Adipocyte (in vitro differentiated cells): ENCODE measurements at regions not wholly inside any gene's neighbourhood (a gene's known extent, or its start where the extent isn't known, plus 50 kb on each side); places are given as distances from the start of the nearest gene placed in this dataset.

ENCODE experiments used
- DNase-seq: peaks from one replicate; pipeline ENCODE4 v3.0.0-alpha.2; 2015; ENCODE audit warnings: low read depth
- H3K27me3 ChIP-seq: replicated peaks from 2 replicates; pipeline ENCODE4 v1.7.0; 2013; ENCODE audit warnings: mild to moderate bottlenecking, low read length, moderate library complexity; ENCODE audit not compliant: control insufficient read depth, insufficient read depth
- H3K36me3 ChIP-seq: 2 replicates; pipeline ENCODE4 v1.7.0; 2013; ENCODE audit warnings: low read length, mild to moderate bottlenecking, moderate library complexity; ENCODE audit not compliant: control insufficient read depth, insufficient read depth, severe bottlenecking
- H3K4me1 ChIP-seq: 2 replicates; pipeline ENCODE4 v1.7.0; 2013; ENCODE audit warnings: mild to moderate bottlenecking, low read length, moderate library complexity; ENCODE audit not compliant: control insufficient read depth, insufficient read depth
- H3K4me3 ChIP-seq: 2 replicates; pipeline ENCODE4 v1.7.0; 2013; ENCODE audit warnings: mild to moderate bottlenecking, low read length, moderate library complexity
- H3K9ac ChIP-seq: 2 replicates; pipeline ENCODE4 v1.7.0; 2013; ENCODE audit warnings: mild to moderate bottlenecking, low read length, moderate library complexity
- H3K9me3 ChIP-seq: 2 replicates; pipeline ENCODE4 v1.7.0; 2013; ENCODE audit warnings: mild to moderate bottlenecking, low read length, moderate library complexity; ENCODE audit not compliant: control insufficient read depth

DNA sequence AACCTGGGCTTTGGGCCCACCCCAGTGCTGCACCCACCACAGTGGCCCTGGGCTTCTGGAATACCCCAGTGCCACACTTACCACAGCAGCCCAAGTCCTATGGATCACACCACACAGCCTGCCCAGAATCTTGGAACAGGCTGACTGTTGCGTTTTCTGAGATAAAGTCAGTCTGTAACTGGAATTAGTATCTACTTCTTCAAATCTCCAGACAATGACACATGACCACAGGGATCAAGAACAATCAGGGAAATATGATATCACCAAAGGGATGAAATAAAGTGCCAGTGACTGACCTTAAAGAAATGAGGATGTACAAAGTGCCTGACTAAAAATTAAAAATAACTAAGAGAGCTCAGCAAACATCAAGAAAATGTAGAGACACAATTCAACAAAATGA lies 239.7 kb upstream of the PLD5 start:
- H3K4me3 ChIP-seq: no peak overlapping the region
- no peaks in the 10 kb centered on the region for H3K27me3 ChIP-seq
- peaks cover 3% of the 10 kb centered on the region for H3K9me3 ChIP-seq
- no peaks in the 10 kb centered on the region for H3K4me1 ChIP-seq
- DNase-seq: no peak
- no peak overlapping the region for H3K9ac ChIP-seq
- H3K36me3 ChIP-seq: no peaks in the 10 kb centered on the region

DNA sequence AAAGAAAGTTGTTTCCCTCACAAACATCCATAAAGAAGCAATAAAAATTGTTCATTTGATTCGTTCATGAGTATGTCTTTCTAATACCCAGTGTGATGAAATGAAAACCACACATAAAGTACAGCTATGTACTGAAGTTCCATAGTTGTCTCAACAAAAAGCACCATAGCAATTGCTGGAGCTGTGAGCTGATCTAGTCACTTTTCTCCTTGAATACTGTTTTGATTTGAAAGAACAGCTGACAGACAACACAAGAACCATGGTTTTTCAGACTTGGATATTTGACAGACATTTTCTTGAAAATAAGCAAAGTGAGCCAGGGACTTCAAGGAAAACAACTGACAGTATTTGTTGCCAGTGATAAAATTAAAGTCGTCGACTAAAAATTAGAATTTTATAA lies 237.1 kb upstream of the PLD5 start:
- Histone ChIP-seq H3K27me3 (no peaks in the 10 kb centered on the region), H3K36me3 (no peaks in the 10 kb centered on the region), H3K9ac (no peak overlapping the region), H3K4me3 (no peak overlapping the region), H3K4me1 (no peaks in the 10 kb centered on the region), H3K9me3 (peaks cover 3% of the 10 kb centered on the region)
- DNase-seq: no peak

DNA sequence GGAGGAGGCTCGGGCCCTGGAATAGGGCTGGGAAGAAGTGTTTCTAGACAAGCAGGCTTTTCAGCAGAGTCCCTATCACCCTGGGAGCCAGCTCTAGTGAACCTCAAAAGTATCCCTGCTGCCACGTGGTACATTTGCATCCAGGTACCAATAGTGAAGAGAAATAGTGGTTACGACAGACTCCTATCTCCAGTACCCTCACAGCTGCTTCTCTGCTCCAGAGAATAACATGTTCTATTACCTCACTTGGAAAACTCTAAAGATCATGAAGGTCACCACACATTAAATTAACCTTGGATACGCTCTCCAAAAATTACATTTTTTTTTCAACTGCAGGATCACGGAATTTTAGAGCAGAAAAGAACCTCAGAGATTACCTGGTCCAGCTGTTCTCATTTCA lies 230.4 kb upstream of the PLD5 start:
- no peak for DNase-seq
- Histone ChIP-seq H3K9ac (no peak overlapping the region), H3K4me3 (no peak overlapping the region), H3K4me1 (no peaks in the 10 kb centered on the region), H3K27me3 (no peaks in the 10 kb centered on the region), H3K9me3 (no peaks in the 10 kb centered on the region), H3K36me3 (no peaks in the 10 kb centered on the region)

DNA sequence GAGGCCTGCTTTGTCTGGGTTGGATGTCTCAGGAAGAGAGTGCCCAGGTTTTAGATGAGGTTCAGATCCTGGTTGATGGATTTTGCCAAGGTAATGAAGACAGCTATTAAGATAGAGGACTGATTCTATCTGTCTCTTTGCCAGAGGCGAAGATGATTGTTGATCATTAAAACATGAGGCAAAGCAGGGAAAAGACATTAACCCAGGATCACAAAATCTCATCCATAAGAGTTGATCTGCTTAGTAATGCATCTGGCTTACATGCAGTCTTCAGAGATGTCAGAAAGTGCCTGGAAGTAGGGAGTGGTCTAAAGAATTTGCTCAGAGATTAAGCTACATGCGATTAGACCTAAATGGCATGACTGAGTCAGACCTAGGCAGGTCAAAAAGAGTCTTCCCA lies 229.6 kb upstream of the PLD5 start:
- Histone ChIP-seq H3K4me3 (no peak overlapping the region), H3K4me1 (no peaks in the 10 kb centered on the region), H3K9me3 (no peaks in the 10 kb centered on the region), H3K9ac (no peak overlapping the region), H3K27me3 (no peaks in the 10 kb centered on the region), H3K36me3 (no peaks in the 10 kb centered on the region)
- no peak for DNase-seq

DNA sequence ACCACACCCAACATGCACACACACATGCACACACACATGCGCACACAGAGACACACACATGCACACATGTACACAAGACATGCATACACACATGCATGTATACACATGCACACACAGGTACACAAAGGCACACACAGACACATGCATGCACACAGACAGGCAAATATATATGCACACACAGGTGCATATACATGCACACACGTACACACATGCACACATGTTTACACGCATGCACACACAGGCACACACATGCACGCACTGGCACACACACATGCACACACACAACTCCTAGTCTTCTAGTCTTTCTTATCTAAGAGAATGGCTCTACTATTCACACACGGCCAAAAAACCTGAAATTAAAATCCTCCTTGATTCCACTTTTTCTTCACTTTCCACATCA lies 222.7 kb upstream of the PLD5 start:
- H3K27me3 ChIP-seq: no peaks in the 10 kb centered on the region
- DNase-seq: no peak
- H3K4me3 ChIP-seq: no peak overlapping the region
- H3K4me1 ChIP-seq: no peaks in the 10 kb centered on the region
- H3K9ac ChIP-seq: no peak overlapping the region
- H3K9me3 ChIP-seq: peaks cover 4% of the 10 kb centered on the region
- no peaks in the 10 kb centered on the region for H3K36me3 ChIP-seq

DNA sequence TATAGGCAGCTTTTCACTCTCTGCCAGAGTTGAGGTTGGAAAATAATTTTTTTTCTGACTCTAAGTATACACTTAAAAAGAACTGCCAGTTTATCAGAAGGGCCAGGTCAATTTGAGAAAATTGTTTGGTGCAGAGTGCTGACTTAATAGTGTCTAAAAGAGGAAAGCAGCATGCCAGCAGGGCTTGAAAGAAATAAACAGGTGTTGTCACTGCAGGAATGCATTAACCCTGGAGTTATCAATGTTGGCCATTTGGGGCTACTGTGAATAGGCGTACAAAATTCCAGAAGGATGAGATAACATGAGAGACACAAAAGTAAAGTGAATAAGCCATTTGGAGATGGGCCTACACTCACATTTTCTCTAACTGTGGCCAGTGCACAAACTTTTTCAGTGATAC lies 220.6 kb upstream of the PLD5 start:
- no peaks in the 10 kb centered on the region for H3K4me1 ChIP-seq
- no peak for DNase-seq
- H3K27me3 ChIP-seq: no peaks in the 10 kb centered on the region
- peaks cover 10% of the 10 kb centered on the region for H3K9me3 ChIP-seq
- H3K36me3 ChIP-seq: no peaks in the 10 kb centered on the region
- no peak overlapping the region for H3K4me3 ChIP-seq
- no peak overlapping the region for H3K9ac ChIP-seq

DNA sequence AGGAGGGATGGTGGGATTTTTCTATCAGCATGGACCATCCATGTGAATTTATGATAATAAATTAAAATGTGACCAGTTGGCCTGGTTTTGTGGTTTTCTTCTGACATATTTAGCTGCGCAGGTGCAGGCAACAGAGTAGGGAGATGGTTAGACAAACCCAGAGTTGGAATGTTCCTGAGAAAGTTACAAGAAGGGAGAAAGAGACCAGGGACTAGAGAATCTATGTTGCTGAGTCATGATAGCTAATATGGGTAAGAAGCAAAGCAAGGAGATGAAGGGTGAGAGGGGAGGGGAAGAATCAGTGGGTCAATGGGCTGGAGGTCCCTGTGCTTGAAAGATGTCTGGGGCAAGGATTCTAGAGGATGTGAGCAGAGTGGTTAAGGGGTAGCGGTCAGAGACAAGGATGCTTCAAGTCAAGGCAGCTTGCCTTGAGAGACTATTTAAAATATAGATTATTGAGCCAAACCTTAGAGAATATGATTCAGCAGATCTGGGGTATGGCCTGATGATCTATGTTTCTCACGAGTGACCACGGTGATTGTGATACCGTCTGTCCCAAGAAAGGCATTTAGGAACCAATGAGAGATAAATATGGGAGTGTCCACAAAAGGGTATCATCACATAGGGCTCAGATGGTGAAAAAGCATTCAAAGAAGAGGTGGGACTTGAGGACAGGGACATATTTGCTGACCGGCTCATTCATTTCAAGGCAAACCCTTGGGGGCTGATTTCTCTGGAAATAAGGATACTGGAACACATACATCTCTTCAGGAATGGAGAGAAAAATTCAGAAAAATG lies 219.7 kb upstream of the PLD5 start:
- no peak overlapping the region for H3K4me3 ChIP-seq
- no peaks in the 10 kb centered on the region for H3K36me3 ChIP-seq
- no peaks in the 10 kb centered on the region for H3K27me3 ChIP-seq
- H3K9ac ChIP-seq: no peak overlapping the region
- DNase-seq: no peak
- H3K9me3 ChIP-seq: peaks cover 10% of the 10 kb centered on the region
- no peaks in the 10 kb centered on the region for H3K4me1 ChIP-seq

DNA sequence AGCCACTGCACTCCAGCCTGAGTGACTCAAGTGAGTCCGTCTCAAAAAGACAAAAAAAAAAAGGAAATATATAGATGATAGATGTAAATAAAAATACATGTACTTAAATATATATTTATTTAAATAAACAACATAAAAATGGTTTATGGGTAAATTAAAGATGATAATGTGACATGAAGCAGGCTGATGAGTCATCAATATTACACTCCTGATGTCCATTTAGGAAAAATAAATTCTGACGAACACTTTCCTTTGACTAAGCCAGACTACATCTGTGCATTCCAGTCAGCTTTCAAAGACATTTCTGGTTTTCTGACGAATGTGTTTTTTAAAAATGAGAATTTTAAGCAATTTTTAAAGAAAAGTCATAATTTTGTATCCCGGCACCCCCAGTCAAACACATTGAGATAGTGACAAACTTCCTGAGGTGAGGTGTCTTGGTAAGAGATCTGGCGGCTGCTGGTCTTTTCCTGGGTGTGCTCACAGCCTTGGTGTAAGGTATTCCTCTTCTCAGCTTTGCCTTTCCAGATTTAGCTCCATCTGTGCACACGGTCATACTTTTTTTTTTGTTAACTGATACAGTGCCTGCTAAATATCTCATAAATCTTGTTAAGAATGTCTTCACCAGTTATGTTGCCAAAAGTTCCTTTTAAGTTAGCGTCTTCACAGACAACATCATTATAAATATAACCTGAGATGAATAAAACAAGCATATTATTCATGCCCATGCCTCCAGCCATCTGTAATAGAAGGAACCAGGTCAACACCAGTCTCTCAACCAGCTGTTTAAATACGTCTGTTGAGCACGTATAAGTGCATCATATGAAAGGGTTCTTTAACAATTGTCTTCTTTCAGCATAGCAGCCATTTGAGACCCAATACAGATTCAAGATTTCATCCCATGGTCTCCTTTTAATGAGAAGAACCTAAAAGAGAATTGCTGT lies 214.5 kb upstream of the PLD5 start:
- Histone ChIP-seq H3K9me3 (peaks cover 10% of the 10 kb centered on the region), H3K36me3 (no peaks in the 10 kb centered on the region), H3K9ac (no peak overlapping the region), H3K27me3 (no peaks in the 10 kb centered on the region), H3K4me1 (no peaks in the 10 kb centered on the region), H3K4me3 (no peak overlapping the region)
- DNase-seq: no peak

DNA sequence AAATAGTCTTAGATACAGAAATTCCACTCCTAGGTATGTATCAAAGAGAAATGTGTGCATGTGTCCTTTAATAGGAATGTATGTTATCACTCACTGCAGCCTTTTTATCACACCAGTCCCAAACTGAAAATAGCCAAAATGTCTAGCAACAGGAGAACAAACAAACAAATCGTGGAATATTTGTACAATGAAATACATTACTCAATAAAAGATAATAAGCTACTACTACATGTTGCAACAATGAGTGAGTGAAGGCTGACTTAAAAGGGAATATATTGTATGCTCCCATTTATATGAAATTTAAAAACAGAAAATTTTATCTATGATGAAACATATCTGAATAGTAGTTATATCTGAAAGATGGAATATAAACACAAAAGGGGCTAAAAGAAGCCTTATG lies 212.1 kb upstream of the PLD5 start:
- Histone ChIP-seq H3K27me3 (no peaks in the 10 kb centered on the region), H3K9me3 (peaks cover 5% of the 10 kb centered on the region), H3K4me3 (no peak overlapping the region), H3K9ac (no peak overlapping the region), H3K4me1 (no peaks in the 10 kb centered on the region), H3K36me3 (no peaks in the 10 kb centered on the region)
- DNase-seq: no peak

DNA sequence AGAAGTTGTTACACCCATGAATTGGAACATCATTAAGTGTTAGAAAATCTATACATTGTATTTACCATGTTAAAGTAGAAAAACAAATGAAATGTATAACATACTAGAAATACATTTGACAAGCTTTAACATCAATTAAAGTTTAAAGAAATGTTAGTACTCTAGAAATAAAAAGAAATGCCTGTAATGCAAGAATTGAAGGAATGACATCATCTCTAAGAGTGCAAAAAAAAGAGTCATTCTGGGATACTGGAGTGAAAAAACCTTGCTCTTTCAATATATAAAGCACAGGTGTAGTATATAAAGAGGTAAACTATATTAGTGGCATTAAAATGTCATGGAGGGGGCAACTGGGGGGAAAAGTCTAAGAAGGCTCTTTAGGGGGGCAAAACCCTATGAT lies 210.8 kb upstream of the PLD5 start:
- Histone ChIP-seq H3K4me1 (no peaks in the 10 kb centered on the region), H3K9me3 (no peaks in the 10 kb centered on the region), H3K36me3 (no peaks in the 10 kb centered on the region), H3K4me3 (no peak overlapping the region), H3K27me3 (no peaks in the 10 kb centered on the region), H3K9ac (no peak overlapping the region)
- DNase-seq: no peak

DNA sequence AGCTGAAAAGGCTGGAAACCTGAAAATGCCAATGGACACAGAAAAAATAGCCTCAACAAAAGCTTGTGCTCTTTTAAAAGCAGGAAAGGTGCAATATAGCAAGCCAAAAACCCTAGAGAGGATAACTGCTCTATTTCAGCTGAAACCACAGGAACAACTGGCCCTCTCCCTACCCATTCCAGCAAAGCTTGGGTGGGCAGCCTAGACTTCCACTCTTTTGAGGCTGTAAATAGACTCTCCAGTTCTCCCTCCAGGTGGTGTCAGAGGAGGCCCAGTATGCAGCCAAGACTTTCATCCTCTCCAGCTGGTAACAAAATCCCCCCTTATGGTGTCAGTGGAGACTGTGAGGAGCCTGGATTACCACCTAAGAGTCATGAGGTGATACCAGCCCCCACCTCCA lies 206.9 kb upstream of the PLD5 start:
- no peak overlapping the region for H3K4me3 ChIP-seq
- H3K36me3 ChIP-seq: no peaks in the 10 kb centered on the region
- H3K27me3 ChIP-seq: no peaks in the 10 kb centered on the region
- peaks cover 3% of the 10 kb centered on the region for H3K9me3 ChIP-seq
- H3K4me1 ChIP-seq: no peaks in the 10 kb centered on the region
- DNase-seq: no peak
- no peak overlapping the region for H3K9ac ChIP-seq
